ENCODE measurements at regions not wholly inside any gene's neighbourhood (a gene's known extent, or its start where the extent isn't known, plus 50 kb on each side); places are given as distances from the start of the nearest gene placed in this dataset.

- no peak for DNase-seq
Measured at GRCh38 chr20:56175884-56176283, 72.6 kb upstream of the MC3R start.

- DNase-seq = no peak
Measured at GRCh38 chr20:56178219-56178618, 70.3 kb upstream of the MC3R start.

- no peak for DNase-seq
Measured at GRCh38 chr20:56179051-56179450, 69.5 kb upstream of the MC3R start.

- DNase-seq = peak; percentile 7
Measured at GRCh38 chr20:56181583-56181982, 66.9 kb upstream of the MC3R start.

GRCh38 chr20:56187534-56188165, 60.9 kb upstream of the MC3R start:
- DNase-seq = peak; percentile 45

- DNase-seq = no peak
Measured at GRCh38 chr20:56194042-56194441, 54.5 kb upstream of the MC3R start.

GRCh38 chr20:56195946-56196345, 52.6 kb upstream of the MC3R start:
- no peak for DNase-seq

Data from midbrain (tissue), 1 donor.